HG03378 (cell line): ENCODE measurements at regions not wholly inside any gene's neighbourhood (a gene's known extent, or its start where the extent isn't known, plus 50 kb on each side); places are given as distances from the start of the nearest gene placed in this dataset.

ENCODE experiments used
- ATAC-seq: cut with Tn5 transposase; IDR thresholded peaks from one replicate; pipeline ENCODE4 v1.9.1; 2021; ENCODE audit warnings: mild to moderate bottlenecking, moderate library complexity; ENCODE audit not compliant: unreplicated experiment

DNA sequence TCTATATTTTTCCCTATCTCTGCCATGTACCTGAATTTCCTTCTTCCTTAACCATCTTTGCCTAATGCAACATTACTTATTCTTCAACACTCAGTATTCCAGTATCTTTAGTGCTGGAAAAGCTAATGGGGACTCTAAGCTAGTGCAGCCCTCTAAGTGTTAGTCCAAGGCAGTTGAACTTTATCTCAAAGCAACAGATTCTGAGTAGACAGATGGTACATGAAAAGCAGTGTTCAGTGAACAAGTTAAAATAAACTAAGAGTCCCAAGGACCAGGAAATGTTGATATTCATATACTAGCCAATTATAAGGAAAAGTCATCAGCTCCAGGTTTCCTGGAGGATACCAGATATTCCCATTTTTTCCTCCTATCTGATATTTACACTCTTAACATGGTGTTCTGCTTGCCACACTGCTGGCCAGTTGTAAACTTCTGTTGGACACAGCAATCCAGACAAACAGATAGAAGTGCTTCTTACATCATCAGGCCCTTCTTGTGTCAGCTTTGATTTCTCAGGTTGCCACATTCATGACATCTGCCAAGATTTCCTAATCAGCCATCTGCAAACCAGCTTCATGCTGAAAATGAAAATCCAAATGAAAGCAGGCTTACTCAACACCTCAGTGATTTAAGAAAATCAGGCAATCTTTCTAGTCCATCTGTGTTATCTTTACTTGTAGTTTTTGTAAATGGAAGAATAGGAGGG lies 255.9 kb upstream of the POU2AF2 start:
- no peak for ATAC-seq

DNA sequence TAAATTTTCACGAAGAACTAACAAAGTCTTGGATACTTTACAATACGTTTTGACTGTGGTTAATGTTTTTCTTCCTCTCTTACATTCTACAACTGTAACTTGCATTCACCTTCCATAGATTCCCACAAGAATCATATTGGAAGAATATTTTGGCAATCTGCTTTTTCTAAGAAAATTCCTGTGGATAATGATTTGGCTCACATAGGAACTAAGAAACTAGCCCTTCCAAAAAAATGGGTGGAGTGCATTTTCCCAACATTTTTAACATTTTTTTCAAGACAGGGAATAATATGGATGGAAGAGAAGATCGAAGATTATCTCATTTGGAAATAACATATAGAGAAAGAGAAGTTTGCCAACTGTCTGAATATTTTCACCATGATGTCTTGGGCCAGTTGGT lies 256.9 kb upstream of the POU2AF2 start:
- no peak for ATAC-seq

DNA sequence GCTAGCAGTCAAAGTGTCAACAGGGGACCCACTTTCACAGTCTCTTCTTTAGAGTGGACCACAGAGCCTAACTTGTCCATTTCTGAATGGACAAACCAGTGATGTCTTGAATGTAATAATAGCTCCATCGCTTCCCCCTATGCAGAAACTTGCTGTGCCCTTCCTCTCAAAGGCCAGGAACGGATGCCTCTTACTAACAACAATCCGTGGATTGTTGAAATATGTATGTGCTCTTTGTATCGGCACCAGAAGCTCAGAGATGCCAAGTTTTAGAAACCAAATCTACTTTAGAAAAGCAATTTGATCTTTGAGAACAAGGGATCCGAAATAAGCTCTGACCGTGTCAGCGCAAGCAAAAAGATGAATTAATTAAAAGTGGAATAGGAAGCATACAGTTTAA lies 259.5 kb upstream of the POU2AF2 start:
- ATAC-seq: no peak

DNA sequence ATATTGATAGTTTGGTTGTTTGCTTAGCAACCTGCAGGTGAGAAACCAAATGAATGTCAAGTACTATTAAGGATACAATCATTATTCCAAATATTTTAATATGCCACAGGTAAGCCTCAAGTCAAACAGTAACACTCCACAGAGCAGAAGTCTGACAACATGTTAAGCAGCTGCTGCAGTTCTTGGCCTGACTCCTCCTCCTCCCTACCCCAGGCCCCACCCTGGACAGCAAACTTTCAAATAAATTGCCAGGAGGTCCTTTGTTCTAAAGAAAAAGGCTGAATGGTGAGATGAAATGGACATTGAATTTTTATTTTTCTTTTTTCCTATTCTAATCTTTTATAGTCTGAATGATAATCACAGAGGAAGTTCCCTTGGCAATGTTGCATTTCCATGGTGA lies 260.0 kb upstream of the POU2AF2 start:
- ATAC-seq: no peak

DNA sequence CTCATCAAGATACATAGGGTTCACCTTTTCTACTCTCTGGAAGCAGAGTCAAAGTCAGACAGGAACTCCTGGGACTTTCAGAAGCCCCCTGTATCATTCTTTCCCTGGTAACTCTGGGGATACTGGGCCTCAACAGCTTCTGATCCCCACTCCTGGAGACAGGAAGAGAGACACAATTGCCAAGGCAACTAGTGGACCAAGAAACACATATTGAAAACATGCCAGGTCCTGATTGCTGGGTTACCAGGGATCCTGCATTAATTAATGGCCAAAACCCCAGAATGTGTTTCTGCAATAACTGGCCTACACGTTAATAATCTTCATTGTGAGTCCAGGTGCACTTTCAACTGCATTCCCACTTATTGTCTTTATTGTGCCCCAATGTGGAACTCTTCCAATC lies 260.8 kb upstream of the POU2AF2 start:
- no peak for ATAC-seq

DNA sequence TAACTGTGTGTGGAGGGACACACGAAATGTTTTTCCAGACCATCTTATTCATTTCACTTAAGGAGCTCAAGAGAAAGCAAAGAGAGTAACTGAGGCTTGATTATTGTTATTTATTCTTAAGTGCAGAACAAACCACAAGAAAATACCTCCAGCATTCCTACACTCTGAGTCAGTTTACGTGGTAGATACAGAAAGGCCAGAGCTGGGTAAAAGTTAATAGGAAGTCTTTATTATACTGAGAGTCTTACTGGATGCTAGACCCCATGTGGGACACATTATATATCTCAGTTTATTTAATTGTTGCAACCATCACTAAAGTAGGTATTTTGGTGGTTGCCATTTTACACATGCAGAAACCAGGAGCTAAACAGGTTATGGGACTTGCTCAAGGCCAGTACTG lies 261.4 kb upstream of the POU2AF2 start:
- no peak for ATAC-seq

DNA sequence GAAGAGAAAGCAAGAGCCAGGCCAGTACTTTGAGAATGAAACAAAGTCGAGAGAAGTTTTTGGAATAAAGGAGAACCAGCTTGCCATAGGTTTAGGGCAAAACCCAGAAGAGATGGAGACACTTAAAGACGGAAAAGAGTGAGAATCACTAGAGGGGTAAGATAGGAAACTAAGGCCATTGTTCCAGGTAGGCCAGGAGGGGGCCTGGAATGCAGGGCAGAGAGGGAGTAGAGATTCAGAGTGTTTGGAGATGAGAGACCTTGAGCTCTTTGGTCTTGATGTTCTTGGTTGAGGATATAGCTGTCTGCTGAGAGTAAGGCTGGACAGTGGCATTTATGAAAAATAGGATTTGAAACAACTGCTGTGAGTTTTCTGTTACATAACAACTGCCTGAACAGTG lies 263.3 kb upstream of the POU2AF2 start:
- no peak for ATAC-seq

DNA sequence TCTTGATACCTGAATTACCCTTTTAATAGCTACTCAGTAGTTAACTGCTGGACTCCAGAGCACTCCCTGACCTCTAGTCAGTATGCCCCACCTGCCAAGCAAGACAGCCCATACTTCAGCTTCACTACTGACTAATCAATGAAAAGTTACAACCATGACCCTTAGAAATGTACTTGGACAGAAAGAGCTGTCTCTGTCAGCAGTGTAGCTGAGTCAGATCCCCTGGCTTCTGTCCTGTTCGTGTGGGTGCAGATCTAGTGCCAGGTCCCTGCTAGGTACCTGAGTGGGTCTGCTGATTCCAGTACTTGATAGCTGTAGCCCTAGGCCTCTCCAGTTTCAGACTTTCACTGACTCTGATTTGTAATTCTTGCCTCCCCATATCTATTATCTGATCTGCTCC lies 265.8 kb upstream of the POU2AF2 start:
- no peak for ATAC-seq

DNA sequence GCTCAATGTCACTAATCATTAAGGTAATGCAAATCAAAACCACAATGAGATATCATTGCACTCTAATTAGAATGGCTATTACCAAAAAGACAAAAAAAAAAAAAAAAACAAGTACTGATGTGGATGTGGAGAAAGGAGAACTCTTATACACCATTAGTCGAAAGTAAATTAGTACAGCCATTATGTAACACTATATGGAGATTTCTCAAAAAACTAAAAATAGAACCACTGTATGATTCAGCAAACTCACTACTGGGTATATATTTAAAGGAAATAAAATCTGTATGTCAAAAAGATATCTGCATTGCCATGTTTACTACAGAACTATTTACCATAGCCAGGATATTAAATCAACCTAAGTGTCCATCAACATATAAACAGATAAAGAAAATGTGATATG lies 265.4 kb upstream of the ARHGAP20 start:
- ATAC-seq: no peak

DNA sequence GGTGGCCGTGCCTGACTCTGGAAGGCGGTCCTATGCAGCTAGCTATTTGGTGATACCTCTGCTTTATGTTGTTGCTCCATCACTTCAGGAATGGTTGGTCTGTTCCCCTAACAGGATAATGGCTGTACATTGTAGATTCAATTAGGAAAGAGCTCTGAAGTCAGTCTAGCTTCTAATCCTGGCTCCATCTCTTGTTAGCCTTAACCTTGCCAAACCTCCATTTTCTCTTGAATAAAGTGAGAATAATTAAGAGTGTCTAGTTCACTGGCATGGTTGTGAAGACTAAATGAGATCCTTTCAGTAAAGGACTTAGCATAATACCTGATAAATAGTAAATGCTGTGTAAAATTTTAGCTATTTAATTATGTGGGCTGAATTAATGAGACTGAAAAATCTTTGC lies 262.5 kb upstream of the ARHGAP20 start:
- ATAC-seq: no peak

DNA sequence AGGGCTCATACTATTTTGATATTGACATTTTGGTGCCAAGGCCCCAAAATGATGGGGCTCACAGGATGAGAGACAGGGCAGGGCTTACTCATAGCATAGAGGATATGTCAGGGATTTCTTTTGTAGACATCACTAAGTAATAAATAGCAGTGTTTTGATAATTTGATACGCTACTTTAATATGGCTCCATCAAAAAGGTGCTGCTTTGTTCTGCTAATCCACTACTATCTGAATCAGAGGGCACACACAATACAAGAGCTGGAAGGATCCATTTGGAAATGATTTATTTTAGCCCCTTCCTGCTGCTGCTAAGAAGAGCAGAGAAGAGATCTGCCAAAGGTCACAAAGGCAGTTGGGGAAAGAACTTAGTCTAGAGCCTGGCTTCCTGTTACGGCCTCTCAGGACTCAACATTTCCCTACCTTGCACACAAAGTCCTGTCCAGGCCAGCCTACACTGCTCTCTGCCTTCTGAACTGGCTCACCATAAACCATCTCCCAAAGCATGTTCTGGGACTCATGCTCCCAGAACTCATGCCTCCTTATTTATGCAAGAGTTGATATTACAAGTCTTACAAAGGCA lies 261.3 kb upstream of the ARHGAP20 start:
- ATAC-seq: no peak

DNA sequence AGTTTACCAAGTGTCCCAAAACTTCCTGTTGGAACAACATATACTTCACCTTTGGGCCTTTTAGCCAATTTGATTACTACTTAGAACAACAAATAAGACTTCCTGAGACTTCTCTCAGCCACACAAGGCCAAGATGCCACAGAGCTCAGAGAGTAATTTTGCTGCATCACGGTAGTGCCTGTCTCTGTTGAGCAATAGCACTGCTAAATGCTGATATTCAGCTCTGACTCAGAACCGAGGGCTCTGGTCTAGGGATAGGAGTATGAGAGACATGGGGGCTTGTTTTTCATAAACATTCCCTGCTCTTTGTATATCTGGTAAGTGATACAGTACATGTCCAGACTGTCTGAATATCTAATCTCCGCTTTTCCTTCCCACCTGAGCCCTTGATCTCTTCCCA lies 260.4 kb upstream of the ARHGAP20 start:
- no peak for ATAC-seq

DNA sequence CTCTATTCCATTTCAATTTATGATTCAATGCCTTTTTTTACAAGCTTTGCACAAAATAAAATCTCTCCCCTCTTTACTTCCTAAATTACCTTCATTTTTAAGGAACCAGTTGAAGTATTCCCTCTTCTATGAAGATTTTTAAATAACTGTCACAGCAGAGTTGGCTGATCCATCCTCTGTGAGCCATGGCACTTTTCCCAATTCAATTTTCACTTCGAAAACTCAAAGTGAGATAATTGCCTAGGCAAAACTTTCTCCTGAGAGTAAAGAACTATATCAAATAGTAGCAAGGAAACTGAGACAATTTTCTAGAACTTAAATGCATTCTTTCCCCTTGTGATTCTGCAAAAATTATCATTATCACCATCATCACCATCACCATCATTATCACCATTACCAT lies 259.9 kb upstream of the ARHGAP20 start:
- ATAC-seq: no peak

DNA sequence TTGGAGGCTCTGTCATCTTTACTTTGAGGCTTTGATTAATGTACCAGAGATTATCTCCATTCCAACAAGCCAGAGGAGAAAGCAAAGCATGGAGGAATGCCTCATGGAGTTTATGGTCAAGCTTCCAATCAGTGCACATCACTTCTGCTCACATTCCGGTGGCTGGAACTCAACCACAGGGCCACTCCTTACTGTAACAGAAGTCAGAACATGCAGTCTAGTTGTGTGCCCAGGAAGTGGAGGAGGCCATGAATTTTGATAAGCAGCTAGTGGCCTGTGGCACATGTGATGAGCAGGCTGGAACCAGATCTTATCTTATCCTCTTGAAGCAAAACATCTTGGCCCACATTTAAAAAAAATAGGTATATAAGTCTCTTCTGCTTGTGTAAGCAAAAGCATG lies 258.9 kb upstream of the ARHGAP20 start:
- ATAC-seq: no peak

DNA sequence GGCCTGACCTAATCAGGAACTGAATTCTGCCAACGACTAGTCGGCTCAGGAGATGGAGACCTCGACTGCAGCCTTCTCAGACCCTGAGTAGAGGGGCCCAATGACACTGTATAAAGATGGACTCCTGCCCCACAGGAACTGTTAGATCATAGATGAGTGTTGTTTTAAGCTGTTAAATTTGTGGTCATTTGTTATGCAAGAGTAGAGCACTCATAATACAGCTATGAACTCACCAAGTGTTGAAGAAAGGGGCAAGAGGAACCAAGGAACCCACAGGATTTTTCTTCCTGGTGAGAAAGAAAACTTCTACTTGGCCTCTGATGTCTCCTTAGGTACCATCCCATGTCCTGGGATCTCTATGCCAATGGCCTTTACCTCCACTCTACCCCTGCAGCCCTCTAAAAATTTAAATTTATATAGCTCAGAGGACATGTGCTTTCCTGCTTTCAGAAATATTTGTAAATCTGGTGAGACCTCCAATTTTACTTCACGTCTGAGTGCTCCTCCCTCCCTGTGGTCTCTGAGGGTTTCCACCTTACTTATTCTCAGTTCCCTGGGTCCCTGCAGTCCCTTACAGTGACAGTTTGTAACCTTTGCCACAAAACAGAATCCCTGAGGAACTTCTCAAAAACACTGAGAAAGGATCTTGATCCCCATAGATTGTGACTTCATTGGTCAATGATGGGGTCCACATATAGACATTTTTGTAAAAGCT lies 256.3 kb upstream of the ARHGAP20 start:
- no peak for ATAC-seq

DNA sequence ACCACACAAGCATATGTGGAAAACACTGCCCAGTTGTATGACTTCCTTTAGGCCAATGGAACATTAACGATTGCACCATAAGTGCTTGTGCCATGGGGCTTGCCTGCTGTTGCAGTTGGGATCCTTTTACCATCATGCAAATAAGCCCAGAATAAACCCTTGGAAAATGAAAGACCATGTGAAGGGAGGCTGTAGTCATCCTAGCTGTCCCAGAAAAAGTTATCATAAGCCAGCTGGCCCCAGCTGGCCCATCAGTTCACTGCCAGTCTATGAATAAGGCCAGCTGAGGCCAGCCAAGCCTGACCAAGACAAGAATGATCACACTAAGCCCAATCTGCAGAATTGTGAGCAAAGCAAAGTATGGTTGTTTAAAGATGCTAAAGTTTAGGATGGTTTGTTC lies 253.9 kb upstream of the ARHGAP20 start:
- no peak for ATAC-seq

DNA sequence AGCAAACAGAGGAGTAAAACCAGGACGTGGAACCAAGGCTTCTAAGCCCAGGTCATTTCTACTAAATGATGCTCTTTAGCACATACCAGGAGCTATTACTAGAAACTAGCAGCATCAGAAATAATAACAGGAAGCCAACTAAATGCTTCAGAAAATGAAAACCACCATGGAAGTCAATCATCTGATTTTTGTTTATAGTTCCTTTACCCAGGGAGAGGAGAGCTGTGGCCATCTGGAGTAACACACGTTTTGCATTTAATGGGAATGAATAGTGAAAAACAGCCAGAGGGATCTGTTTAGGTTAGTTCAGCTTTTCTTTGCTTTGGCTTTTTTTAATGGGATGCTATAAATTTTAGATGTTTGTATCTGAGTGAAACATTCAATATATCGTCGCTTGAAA lies 250.7 kb upstream of the ARHGAP20 start:
- ATAC-seq: no peak

DNA sequence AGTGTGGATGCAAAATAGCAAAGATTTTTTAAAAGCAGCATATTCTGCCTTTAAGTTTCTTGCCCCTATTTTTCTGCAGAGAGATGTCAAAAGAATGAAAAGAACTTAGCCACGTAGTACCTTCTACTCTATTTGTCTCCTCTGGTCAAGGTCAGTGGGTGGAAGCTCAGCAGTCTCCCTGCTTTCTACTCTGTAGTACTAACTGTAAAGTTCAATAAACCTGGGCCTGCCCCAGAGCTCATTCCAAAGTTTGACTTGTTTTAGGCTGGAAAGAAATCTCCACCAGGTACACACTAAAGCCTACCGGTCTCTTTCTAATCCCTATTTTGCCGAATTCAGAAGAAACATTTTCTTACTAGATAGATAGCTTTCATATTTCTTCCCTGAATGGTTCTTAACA lies 247.9 kb upstream of the ARHGAP20 start:
- no peak for ATAC-seq

DNA sequence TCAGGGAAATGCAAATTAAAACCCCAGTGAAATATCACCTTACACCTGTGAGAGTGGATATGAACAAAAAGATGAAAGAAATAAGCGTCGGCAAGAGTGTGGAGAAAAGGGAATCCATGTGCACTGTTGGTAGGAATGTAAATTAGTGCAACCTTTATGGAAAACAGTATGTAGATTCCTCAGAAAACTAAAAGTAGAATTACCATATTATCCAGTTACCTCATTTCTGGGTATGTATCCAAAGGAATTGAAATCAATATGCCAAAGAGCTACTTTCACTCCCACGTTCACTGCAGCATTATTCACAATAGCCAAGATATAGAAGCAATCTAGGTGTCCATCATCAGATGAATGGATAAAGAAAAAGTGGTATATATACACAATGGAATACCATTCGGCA lies 246.0 kb upstream of the ARHGAP20 start:
- ATAC-seq: no peak

DNA sequence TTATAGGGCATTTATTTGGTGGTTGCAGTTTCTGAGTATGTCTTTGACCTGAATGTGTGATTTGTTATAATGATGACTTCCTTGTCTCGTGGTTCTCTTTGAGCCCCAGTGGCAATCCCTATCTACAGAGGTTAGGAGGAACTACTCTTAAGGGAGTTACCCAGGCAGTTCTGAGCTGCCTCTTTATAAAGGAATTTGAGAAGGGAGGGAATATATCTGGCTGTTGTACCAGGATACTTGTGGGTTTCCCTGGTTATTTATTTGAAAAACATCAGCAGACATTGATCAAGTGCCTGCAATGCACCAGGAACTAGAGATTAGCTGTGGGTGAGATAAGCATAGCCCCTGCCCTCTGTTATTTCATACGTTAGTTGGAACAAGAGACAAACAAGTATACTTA lies 243.5 kb upstream of the ARHGAP20 start:
- ATAC-seq: no peak

DNA sequence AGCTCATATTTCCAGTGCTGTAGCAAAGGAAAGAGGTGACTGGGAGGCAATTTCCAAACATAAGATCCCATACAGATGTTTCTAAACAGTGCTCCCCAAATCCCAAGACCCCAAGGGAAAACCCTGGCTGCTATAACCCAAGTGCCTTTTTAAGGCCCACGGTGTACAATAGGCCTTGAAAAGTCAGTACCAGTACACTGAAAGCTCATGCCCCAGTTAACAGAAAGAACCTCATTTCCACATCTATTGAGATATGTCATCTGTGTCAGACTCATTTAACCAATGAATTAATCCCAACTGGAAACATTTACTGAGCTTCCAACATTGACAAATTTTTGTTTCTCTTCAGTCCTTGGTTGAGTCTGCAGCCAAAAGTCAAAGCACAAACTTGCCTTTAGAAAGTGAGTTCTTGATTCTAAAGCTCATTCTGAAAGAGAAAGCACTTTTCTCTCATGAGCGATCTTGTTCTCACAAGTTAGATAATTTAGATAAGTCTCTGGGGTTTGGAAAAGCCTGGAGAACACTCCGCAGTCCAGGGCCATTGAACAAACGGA lies 239.8 kb upstream of the ARHGAP20 start:
- no peak for ATAC-seq
